GM18868 (cell line): ENCODE measurements at regions not wholly inside any gene's neighbourhood (a gene's known extent, or its start where the extent isn't known, plus 50 kb on each side); places are given as distances from the start of the nearest gene placed in this dataset.

Experiments used
- ATAC-seq: cut with Tn5 transposase; IDR thresholded peaks from one replicate; pipeline ENCODE4 v1.9.1; 2021; ENCODE audit warnings: mild to moderate bottlenecking, moderate library complexity; ENCODE audit not compliant: unreplicated experiment

- no peak for ATAC-seq
These were observed 273.1 kb upstream of the TBL1XR1 start for GRCh38 chr3:177470197-177470941.

DNA sequence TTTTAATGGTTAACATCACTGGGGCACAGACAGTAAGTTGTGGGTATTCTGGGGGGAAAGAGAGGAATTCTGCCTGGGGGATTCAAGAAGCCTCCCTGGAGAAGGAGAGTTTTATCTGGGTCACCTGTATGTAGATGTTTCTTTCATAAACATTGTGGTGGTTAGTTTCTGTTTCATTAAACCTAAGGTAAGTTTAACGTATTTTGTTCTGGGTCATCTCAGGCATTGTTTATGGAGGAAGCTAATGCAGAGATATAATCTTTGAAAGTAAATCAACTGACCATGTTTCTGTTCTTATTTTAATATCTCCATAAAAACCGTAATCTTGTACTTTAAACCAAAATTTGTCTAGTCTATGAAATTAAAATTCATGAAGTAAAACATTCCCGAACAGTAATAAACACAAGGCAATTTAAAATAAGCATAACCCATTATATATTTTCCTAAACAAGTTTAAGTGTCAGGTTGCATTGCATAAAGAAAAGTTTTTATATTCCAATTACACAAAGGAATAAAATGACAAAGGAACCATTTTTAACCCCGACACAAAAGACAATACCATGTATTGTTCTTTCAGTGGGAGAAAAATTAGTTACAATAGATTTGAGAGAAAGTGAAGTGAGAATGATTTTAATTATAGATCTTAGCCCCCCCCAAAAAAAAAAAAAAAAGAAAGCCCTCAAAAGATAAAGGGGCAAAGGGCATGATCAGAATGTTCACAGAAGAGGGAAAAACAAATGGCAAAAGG is 274.6 kb upstream of the TBL1XR1 start:
- ATAC-seq = no peak

GRCh38 chr3:177473184-177473583 is 275.9 kb upstream of the TBL1XR1 start:
- no peak for ATAC-seq

DNA sequence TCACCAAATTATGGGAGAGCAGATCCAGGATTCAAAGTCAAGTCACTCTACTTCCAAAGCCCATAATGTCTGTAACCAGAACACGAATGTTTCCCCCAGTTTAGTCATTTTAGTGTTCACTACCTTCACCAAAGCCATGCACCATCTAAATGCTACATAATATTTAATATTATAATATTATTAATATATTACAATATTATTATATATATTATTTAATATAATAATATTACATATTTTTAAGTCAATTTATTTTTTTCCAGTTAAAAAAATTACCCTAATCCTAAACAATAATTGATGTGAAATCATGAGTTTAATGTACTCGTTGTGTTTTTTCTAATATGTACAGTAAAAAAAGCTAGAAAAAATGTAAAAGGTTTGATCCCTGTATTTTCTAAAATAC is 276.6 kb upstream of the TBL1XR1 start:
- no peak for ATAC-seq

GRCh38 chr3:177474652-177475355 is 277.5 kb upstream of the TBL1XR1 start:
- no peak for ATAC-seq

GRCh38 chr3:177475356-177475665 is 278.0 kb upstream of the TBL1XR1 start:
- ATAC-seq = no peak

GRCh38 chr3:177476495-177476894 is 279.2 kb upstream of the TBL1XR1 start:
- no peak for ATAC-seq

DNA sequence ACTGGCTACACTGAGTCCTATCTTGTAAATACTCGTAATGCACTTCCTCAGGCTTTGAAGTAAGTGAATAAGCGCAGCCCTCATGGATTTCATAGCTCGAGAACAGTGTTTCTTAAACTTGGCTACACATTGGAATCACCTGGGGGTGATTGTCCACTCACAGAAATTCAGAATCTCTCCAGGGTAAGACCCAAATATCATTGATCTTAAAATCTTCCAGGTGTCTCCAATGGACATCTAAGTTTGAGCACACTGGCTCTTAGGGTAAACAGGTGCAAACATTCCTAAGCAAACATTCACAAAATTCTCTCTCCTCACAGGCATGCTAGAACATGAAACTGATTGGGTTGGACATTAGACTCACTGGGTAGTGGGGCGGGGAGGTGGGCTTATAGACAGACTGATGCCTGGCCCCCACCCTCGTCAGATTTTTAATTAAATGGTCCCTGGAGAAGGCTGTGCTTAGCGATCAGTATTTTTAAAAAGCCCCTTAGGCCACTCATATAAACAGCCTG is 279.7 kb upstream of the TBL1XR1 start:
- no peak for ATAC-seq

DNA sequence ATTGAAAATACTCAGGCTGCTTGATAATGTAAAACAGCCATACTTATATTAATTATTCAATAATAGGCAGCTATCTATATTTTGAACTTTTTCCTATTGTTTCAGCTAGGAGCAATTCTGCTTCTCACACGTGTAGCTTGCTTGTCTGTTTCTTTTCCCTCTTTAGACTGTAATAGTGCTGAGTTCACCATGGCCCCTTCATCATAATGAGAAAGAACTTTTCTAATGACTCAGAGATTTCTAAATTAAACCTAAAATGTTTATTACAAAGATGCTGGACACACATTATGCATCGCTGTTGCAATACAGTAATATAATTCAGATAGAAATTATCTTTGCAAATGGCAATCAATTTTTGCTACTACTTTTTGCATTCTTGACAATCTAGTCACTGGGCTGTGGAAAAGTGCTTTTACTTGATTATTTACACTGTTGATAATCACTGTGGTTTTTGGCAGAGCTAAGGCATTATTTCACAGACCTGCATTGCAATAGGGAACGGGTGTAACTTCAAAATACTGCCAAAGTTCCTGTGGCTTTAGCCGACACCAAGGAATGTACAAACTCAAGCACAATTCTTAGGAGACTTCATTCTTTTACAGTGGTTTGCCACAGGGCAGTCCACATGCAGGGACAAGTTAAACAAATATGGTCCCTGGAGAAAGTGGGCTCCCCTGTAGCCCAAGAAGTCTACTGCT is 281.0 kb upstream of the TBL1XR1 start:
- no peak for ATAC-seq

DNA sequence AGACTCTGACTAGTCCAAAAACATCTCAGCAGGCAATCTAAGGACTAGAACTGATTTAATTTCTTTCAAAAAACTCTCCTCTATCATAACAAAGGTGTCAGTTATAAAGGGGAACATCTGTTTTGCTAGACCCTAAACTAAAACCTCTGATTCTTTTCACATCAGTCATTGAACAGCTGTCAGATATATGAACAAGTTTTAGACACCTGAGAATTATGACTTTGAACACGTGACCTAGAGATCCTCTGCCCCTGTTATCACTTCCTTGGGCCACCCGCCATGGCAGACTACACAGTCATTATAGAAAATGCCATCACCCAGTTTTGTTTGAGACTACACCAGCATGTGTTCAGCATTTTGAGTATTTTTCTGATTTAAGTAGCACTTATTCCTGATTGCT is 282.3 kb upstream of the TBL1XR1 start:
- ATAC-seq = no peak

DNA sequence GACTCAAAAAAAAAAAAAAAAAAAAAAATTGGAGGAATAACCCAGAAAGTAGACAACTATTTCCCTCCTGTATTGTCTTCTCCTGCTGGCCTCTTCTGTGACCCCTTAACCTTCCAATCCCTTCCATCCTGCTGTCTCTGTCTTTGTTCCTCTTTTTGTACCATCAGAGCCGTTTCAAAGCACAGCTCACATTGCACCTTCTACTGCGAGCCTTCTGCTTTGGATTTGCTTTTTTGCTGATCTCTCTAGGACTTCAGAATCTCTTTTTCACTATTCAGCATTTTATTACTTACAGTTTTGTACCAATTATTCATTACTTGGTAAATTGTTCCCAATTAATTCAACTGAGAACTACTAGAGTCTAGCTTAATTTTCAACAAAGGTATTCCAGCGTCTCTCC is 284.0 kb upstream of the TBL1XR1 start:
- no peak for ATAC-seq

DNA sequence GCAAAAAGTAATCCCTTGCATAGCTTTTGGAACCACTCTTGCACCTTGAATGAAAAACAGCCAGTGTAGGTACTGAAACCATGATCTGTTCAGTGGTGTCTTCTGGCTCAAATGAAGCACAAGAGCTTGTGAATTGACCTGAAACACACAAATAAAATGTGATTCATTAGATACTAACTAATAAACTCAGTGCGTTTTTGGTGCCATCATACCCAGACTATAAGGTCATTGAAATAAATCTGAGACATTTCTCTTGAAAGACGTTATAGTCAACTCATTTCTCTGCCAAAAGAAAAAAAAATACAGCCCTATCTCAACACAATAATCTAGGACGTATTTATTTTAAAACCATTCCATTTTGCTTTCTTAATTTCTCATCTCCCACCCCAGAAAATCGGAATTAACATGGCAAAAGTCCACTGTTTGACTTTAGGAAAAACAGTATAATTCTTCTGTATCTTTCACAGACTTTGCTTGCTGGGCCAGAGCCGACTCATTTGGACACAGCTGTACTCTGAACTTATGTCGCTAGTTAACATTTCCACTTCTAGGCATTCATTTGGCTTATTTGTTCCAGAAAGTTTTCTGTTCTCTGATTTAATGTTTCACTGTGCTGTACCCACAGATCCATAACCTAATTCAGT is 284.9 kb upstream of the TBL1XR1 start:
- no peak for ATAC-seq

GRCh38 chr3:177483182-177483967 is 286.1 kb upstream of the TBL1XR1 start:
- ATAC-seq = no peak

DNA sequence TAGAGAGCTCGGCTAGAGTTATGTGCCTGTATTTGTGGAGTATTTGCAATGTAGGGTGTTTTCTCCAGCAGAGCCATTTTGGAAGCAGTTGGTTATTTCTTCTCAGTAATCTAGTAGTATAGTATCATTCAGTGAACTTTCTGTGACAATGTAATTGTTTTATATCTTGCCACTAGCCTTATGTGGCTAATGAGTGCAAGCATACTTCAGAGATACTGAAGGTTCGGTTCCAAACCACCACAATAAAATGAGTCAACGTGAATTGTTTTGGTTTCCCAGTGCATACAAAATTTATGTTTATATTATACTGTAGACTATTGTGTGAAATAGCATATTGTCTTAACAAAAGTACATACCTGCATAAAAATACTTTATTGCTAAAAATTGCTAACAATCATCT is 286.9 kb upstream of the TBL1XR1 start:
- no peak for ATAC-seq

DNA sequence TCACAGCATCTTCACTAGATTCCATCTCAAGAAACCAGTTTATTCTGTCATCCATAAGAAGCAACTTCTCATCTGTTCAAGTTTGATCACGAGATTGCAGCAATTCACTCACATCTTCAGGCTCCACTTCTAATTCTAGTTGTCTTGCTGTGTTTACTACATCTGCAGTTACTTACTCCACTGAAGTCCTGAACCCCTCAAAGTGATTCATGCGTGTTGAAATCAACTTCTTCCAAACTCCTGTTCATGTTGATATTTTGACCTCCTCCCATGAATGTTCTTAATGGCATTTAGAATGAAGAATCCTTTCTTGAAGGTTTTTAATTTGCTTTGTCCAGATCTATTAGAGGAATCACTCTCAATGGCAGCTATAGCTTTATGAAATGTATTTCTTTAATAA is 287.6 kb upstream of the TBL1XR1 start:
- no peak for ATAC-seq

DNA sequence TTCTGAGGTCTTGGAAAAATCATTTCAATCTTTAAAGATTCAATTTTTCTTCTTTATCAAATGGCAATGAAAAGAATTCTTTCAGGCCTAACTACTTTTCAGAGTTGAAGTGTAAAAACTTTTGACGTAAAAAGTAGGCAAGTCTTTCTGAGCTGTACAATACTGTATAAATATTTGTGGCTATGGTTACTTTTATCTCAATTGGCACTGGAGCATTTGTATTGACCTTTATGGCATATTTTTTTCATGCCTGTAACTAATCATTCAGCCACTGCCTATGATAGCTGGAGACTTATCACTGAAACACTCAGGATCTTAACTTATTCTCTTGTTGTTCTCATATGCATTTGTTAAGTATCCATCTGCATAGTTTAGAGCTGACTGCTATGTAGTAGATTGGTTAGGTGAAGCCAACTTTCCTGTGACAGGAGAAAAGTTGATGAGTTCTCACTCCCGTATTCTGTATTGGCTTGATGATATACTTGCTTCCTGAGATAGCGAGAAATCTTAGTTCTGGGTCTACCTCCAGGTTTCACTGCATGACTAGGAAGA is 290.4 kb upstream of the TBL1XR1 start:
- no peak for ATAC-seq

- ATAC-seq = no peak
These were observed 291.5 kb upstream of the TBL1XR1 start for GRCh38 chr3:177488740-177489139.

- no peak for ATAC-seq
These were observed 293.3 kb upstream of the TBL1XR1 start for GRCh38 chr3:177490626-177491025.

DNA sequence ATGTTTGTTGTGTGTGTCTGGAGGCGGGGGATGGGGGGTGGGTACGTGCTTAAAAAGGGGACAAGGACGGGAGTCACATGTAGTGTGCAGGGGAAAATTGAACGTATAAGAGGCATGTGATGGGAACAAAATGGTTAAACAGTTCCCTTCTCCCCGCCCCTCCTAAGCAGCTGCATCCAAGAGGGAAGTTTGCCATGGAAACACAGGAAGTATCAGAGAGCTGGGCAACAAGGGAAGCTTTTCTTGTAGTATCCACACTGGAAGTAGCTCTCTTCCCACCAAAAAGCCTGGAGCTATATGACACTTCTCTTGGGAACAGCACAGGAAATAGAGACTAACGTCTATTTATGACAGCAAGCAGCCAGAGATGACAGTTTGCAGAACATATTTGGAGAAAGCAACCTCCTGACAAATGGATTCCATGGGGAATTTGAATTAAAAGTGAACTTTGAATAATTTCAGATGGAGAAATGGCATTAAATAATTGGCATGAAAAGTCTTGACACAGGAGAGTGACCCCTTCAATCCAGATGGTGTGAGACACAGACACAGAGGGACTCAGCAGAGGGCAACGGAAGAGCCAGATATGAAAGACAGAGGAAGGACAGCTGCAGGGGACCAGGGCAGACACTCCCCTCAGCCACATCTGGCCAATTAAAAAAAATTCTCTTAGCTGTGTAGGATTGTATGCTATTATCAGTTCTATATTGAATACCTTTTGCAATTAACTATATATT is 294.2 kb upstream of the TBL1XR1 start:
- no peak for ATAC-seq
